HG02798 (cell line): ENCODE measurements at regions not wholly inside any gene's neighbourhood (a gene's known extent, or its start where the extent isn't known, plus 50 kb on each side); places are given as distances from the start of the nearest gene placed in this dataset.
"Not testable (repeated sequence)": the region's sequence is repeated elsewhere in the genome, so short reads cannot be mapped to it uniquely, and the experiment has no call there.

Source experiments
- ATAC-seq: cut with Tn5 transposase; IDR thresholded peaks from one replicate; pipeline ENCODE4 v1.9.1; 2021; ENCODE audit warnings: mild to moderate bottlenecking; ENCODE audit not compliant: unreplicated experiment, poor library complexity

DNA sequence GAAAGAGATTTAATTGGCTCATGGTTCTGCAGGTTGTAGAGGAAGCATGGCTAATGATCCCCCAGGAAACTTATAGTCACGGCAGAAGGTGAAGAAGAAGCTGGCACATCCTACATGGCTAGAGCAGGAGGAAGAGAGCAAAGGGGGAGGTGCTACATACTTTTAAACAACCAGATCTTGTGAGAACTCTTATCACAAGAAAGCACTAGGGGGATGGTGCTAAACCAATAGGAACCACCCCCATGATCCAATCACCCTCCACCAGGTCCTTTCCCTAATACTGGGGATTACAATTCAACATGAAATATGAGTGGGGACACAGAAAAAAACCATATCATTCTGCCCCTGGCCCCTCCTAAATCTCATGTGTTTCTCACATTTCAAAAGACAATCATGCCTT lies 147.2 kb upstream of the EPB41L4A start:
- no peak for ATAC-seq

DNA sequence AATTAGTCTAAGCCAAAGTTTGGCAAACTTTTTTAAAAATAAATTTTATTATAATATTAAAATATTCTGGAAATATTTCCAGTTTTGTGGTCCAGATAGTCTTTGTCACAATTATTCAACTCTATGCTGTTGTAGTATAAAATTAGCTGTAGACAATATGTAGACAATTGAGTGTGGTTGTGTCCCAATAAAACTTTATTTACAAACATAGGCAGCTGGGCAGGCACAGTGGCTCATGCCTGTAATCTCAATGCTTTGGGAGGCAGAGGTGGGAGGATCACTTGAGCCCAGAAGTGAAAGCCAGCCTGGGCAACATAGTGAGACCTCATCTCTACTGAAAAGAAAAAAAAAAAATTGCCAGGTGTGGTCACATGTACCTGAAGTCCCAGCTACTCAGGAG lies 150.5 kb upstream of the EPB41L4A start:
- no peak for ATAC-seq

DNA sequence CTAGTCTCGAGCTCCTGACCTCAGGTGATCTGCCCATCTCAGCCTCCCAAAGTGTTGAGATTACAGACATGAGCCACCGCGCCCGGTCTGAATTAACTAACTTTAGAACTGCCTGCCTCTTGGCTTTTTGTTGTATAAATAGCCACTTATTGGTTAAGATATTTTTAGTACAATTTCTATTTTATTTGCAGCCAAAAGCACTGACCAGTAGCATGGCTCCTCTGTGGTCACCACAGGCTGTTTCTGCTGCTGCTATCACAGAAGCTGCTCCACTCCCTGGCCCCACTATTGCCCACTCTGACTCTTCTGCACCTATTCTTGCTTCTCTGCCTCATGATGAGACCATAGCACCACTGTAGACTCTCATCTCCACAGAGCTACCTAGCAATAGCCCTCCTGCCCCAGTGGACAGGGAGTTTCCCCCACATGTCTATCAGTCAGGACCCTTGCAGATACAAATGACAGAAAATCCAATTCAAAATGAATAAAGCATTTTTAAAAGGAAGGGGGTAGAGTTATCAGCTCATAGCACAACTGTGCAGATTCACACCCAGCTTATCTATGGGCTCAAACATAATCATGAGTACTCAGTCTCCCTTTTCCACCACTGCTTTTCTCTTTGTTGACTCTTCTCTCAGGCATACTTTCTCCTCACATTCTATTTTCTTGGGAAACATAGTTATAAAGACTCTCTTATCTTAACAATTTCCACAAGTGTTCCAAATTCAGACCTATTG lies 151.8 kb upstream of the EPB41L4A start:
- ATAC-seq: no peak

DNA sequence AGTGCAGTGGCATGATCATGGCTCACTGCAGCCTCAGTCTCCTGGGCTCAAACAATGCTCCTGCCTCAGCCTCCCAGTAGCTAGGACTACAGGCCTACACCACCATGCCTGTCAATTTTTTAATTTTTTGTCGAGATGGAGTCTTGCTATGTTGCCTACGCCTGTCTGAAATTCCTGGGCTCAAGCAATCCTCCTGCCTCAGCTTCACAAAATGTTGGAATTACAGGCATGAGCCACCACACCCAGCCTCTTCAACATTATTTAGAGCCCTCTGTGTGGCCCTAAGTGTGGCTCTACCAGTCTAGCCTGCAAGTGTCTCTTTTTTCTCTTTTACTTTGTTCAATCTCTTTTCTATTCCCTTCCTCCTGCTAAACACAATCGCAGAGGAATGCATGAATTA lies 154.4 kb upstream of the EPB41L4A start:
- ATAC-seq: no peak

GRCh38 chr5:112574536-112574935 lies 155.5 kb upstream of the EPB41L4A start:
- no peak for ATAC-seq

- ATAC-seq: no peak
These were observed 157.3 kb upstream of the EPB41L4A start for GRCh38 chr5:112576298-112576925.

GRCh38 chr5:112579599-112580170 lies 158.0 kb upstream of the APC start:
- ATAC-seq: no peak

DNA sequence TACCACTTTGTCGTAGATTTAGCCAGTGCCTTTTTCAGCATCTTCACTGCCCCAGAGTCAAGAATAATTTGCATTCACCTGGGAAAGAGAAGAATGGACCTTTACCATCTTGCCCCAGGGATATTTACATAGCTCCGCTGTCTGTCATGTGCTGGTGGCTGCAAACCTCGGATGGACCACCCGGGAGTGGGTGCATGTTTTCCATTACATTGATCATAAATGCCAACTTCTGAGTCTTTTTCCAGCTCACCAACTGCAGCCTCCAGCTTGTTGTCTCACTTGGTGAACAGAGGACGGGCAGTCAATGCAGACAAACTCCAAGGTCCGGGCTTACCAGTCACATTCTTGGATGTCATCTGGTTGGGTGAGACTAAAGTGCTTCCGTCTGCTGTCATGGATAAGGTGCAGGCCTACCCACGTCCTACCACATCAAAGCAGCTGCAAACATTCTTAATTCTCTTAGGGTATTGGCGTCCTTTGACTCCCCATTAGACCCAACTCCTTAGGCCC lies 155.8 kb upstream of the APC start:
- ATAC-seq: no peak

GRCh38 chr5:112583166-112583565 lies 154.5 kb upstream of the APC start:
- ATAC-seq: no peak

- ATAC-seq: no peak
These were observed 152.9 kb upstream of the APC start for GRCh38 chr5:112584781-112585180.

- peak; percentile 53 for ATAC-seq
These were observed 151.1 kb upstream of the APC start for GRCh38 chr5:112586596-112587062.

- not testable (repeated sequence) for ATAC-seq
These were observed 146.8 kb upstream of the APC start for GRCh38 chr5:112590858-112591257.

GRCh38 chr5:112594095-112594850 lies 143.4 kb upstream of the APC start:
- ATAC-seq: no peak

GRCh38 chr5:112594941-112595340 lies 142.7 kb upstream of the APC start:
- no peak for ATAC-seq

GRCh38 chr5:112597831-112598230 lies 139.9 kb upstream of the APC start:
- no peak for ATAC-seq

DNA sequence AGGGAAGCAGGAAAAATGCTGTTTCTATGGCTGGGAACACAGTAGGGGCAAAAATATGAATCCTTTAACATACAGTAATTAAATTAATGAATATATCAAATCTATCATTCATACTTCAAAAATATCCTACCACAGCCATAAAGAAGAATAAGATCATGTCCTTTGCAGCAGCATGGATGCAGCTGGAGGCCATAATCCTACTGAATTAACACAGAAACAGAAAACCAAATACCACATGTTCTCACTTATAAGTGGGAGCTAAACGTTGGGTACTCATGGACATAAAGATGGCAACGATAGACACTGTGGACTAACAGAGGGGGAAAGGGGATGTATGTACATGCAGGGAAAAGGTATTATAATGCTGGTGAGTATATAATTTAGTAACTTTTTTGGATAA lies 137.2 kb upstream of the APC start:
- not testable (repeated sequence) for ATAC-seq

DNA sequence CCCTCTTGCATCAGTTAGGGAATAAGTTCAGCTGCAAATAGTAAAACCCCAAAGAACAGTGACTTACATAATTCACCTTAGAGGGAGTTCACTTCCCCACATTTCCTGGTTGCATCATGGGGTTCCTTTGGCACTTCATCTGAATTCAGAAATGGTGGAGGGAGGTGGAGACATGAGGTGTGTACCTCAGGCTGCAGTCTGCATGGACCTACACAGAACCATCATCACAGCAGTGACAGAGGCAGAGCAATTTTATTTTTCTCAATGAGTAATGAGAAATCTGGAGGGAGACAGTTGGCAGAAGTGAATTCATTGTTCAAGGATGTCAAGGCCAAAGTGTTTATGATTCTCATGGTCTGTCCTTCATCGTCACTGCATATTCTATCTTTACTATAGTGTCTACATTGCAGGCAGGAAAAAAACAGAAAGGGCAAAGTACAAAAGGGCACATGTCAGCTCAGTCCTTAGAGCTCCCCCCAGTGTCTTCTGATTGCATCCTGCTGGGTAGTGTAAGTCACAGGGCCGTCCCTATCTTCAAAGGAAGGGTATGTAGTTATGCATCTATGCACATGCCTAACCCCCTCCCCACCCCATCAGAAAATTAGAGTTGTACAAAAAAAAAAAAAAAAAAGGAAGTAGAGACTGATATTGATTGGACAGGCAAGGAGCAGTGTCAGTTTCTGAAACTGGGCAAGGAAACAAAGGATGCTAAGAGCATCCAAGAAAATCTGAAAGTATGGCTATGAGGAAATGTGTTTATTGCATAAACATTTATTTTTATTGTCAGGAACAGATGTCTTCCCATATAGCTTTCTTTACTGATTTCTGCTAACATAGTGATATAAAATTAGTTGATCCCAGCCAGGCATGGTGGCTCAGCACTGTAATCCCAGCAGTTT lies 132.7 kb upstream of the APC start:
- ATAC-seq: peak; percentile 84

- no peak for ATAC-seq
These were observed 128.7 kb upstream of the APC start for GRCh38 chr5:112608975-112609374.

- ATAC-seq: no peak
These were observed 125.0 kb upstream of the APC start for GRCh38 chr5:112612663-112613062.

GRCh38 chr5:112614285-112614684 lies 123.4 kb upstream of the APC start:
- ATAC-seq: no peak
